Right ventricle myocardium inferior (tissue), 1 donor: ENCODE measurements at regions not wholly inside any gene's neighbourhood (a gene's known extent, or its start where the extent isn't known, plus 50 kb on each side); places are given as distances from the start of the nearest gene placed in this dataset.

Experiments used
- ATAC-seq: fragments of 200-7000 bp; cut with Tn5 transposase; one replicate; pipeline ENCODE4 v1.9.1; 2020; ENCODE audit warnings: mild to moderate bottlenecking, moderate library complexity
- DNase-seq: peaks from one replicate; pipeline ENCODE4 v3.0.0; 2021; ENCODE audit errors: missing footprints
- intact Hi-C: fragments of 100-400 bp; cut with DNase I; formaldehyde crosslinking; loops from one replicate; pipeline ENCODE4 v1.11.0; 2022
- donor health status: DM: no; HTN: yes; CAD: no; lungs with severe emphysema.

- intact Hi-C loops: no loop called here
- ATAC-seq: no peak
- no peak for DNase-seq
Observed at GRCh38 chr5:74098941-74099340, 472.9 kb downstream of the ARHGEF28 start.

GRCh38 chr5:74098456-74098855 is 472.5 kb downstream of the ARHGEF28 start:
- ATAC-seq (no peak), DNase-seq (no peak)
- intact Hi-C loops: no loop called here

DNA sequence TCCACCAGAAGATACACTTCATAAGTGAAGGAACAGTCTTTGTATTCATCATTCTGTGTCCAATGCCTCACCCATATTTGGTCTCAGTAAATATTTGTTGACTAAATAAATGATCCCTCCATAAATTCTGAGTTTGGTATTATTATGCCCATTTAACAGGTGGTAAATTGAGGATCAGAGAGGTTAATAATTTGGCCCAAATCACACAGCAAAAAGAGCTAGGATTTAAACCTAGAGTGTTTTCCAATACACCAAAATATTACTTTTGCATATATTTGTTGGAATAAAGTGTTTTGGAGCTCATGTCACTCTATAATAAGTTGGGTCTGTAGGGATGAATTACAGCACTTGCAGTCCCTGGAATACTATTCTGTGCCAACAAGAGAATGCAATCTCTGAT is 470.3 kb downstream of the ARHGEF28 start:
- ATAC-seq: no peak
- intact Hi-C loops: no loop called here
- DNase-seq: no peak

DNA sequence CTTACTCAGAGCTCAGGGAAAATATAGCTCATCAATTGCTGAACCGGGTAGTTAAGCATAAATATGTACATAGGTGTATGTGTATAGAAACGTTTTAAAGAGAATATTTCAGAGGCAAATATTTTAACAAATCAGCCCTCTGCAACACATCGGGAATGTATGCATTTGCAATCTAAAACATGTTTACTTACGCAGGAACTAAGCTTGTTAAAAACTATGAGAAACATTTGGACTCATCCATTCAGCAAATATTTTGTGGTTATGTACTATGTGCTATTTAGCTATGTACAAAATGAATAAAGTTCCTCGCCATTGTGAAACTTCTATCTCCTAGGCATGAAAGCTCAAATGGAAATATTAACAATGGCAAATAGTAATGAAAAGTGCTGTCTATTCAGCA is 469.9 kb downstream of the ARHGEF28 start:
- no peak for ATAC-seq
- no peak for DNase-seq
- intact Hi-C loops: no loop called here

DNA sequence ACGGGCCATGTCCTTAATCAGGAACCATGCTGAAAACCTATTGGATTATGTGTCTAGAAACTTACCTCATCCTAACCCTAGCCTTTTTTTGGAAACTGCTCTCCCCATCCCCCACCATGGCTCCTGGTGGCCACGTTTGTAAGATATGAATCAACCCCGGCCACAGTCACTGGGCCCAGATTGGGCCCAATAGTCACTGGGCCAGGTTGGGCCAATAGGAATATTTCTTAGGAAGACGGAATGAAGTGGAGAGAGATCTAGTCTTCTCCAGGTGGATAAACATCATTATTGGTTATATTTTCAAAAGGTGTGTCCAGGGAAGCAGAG is 468.7 kb downstream of the ARHGEF28 start:
- ATAC-seq (no peak), DNase-seq (no peak)
- intact Hi-C loops: no loop called here

DNA sequence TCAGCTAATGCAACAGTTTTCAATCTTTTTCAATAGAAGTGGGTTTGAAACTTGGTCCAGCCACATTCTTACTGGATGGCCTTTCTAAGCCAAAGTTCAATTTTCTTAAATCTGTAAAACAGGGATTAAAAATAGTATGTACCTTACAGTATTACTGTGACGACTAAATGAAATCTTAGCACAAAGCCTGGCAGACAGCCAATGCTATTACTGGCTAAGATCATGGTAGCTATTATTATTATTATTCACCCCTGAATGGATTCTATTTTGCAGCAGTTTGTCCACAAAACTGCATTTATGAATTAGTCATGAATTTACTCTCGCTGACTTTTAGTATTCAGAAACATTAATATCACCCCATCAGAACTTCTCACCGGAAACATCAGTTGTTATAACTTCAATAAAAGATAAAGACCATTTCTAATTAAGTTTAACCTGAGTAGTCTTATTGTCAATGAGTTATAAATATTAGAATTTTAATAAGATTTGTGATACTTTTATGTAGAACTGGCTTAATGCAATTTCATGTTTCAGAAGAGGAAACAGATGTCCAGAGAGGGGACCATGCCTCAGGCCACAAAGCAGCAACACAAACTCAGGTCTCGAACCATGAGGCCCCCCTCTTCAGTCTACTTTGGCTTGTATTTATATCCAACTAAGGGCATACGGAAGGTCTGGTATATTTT is 468.2 kb downstream of the ARHGEF28 start:
- no peak for DNase-seq
- ATAC-seq: no peak
- intact Hi-C loops: no loop called here

GRCh38 chr5:74093561-74093960 is 467.6 kb downstream of the ARHGEF28 start:
- ATAC-seq: no peak
- intact Hi-C loops: no loop called here
- DNase-seq: no peak

- no peak for ATAC-seq
- no peak for DNase-seq
- intact Hi-C loops: no loop called here
Observed at GRCh38 chr5:74092766-74093165, 466.8 kb downstream of the ARHGEF28 start.

- intact Hi-C loops: no loop called here
- no peak for ATAC-seq
Observed at GRCh38 chr5:74085782-74086181, 459.8 kb downstream of the ARHGEF28 start.

GRCh38 chr5:74085186-74085585 is 459.2 kb downstream of the ARHGEF28 start:
- intact Hi-C loops: no loop called here
- ATAC-seq (no peak), DNase-seq (no peak)

More at GRCh38 chr5:74085782-74086181, 459.8 kb downstream of the ARHGEF28 start:
- DNase-seq: no peak

DNA sequence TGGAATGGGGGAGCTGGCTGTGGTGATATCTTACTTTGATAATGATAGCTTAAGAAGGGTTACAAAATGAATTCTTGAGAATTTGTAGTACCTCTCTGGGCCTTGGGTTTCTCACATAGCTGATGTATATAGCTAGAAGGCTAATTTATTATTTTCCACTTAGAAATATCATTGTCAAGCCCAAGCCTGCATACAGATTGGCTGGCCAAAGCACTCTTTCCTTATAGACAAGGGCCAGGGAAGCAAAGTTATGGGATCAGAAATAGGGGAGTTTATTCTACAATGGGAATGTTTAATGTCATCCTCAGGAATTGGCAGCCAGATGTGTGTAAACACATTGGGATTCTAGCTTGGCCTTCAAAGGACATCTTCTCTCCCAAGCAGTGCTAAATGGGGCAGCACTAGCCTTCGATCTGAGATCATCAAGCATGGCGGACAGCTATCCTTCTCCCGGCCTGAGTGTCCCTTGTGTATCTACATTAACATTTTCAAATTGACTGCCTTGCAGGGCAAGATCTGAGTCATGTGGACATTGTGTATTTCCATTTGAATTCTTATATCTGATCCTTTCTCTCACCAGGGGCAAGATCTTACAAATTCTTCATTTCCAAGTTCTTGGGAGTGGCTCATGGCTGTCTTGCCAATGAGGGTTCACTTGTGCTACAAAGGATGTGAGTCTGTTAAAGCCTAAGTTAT is 457.2 kb downstream of the ARHGEF28 start:
- ATAC-seq (no peak), DNase-seq (no peak)
- intact Hi-C loops: no loop called here

GRCh38 chr5:74082512-74083055 is 456.6 kb downstream of the ARHGEF28 start:
- ATAC-seq (no peak), DNase-seq (no peak)
- intact Hi-C loops: no loop called here

GRCh38 chr5:74081126-74081525 is 455.1 kb downstream of the ARHGEF28 start:
- no peak for DNase-seq
- intact Hi-C loops: no loop called here
- no peak for ATAC-seq

DNA sequence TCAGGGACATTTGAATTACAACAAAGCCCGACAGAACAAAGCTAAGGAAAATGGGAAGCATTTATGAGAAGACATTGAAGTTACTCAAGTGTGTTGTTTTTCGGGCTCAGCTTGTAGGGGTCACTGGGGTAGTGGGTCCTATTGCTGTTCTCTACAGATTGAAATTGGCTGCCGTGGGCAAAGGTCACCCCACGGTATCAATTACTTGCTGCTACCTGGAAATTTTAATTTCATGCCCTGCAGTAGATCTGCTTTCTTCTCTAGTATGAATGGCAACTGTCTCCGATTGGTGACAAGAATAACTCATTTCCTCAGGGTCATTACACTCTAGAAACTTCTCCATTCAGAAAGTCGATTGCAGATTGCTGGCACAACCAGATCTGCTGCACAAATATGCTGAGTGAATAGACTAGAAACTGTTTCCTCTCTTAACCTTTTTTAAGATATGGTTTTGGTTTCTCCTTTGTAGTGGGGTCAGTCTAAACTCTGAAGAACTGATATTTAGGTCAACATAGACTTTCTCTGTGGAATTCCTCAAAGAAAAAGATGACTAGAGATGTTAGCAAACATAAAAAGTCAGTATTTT is 454.1 kb downstream of the ARHGEF28 start:
- intact Hi-C loops: no loop called here
- DNase-seq: no peak
- ATAC-seq: no peak

GRCh38 chr5:74075501-74076484 is 449.8 kb downstream of the ARHGEF28 start:
- DNase-seq (no peak), ATAC-seq (no peak)
- intact Hi-C loops: no loop called here

- ATAC-seq: no peak
- no peak for DNase-seq
- intact Hi-C loops: no loop called here
Observed at GRCh38 chr5:74074111-74074510, 448.1 kb downstream of the ARHGEF28 start.

GRCh38 chr5:74073257-74073656 is 447.3 kb downstream of the ARHGEF28 start:
- intact Hi-C loops: no loop called here
- DNase-seq (no peak), ATAC-seq (no peak)

DNA sequence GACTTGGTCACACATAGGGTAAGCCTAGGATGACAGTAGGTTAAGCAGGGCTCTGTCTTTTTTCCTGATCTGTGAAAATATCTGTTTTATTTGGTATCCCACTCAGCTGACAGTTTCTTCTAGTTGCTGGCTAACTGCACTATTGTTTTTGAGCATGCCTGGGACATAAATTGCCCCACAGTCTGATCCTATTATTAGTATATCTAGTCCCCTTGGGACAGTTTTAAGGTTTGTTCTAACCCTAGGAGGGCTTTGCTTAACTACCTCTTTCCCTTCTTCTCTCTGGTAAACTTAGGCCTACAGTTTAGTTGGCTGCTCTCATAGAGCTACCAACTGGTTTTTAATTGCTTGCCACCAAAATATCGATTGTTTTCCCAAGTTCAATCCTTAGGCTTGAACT is 446.6 kb downstream of the ARHGEF28 start:
- no peak for ATAC-seq
- DNase-seq: no peak
- intact Hi-C loops: no loop called here

- intact Hi-C loops: no loop called here
- ATAC-seq (no peak), DNase-seq (no peak)
Observed at GRCh38 chr5:74070766-74071165, 444.8 kb downstream of the ARHGEF28 start.
